HFFc6 (cell line): ENCODE measurements at regions not wholly inside any gene's neighbourhood (a gene's known extent, or its start where the extent isn't known, plus 50 kb on each side); places are given as distances from the start of the nearest gene placed in this dataset.

Experiments
- DNase-seq: peaks from one replicate; pipeline ENCODE4 v3.0.0-alpha.2; 2018
- H3K27ac Mint-ChIP-seq: 2 replicates; pipeline ENCODE4 v1.8.0; 2020; ENCODE audit warnings: mild to moderate bottlenecking, mixed read lengths
- H3K27me3 Mint-ChIP-seq: 2 replicates; pipeline ENCODE4 v1.8.0; 2021; ENCODE audit warnings: mild to moderate bottlenecking, moderate library complexity, mixed read lengths; ENCODE audit not compliant: insufficient read depth
- H3K36me3 Mint-ChIP-seq: 2 replicates; pipeline ENCODE4 v1.8.0; 2021; ENCODE audit warnings: low read depth, mixed read lengths
- H3K4me1 Mint-ChIP-seq: 2 replicates; pipeline ENCODE4 v1.8.0; 2020; ENCODE audit warnings: low read depth, mixed read lengths
- H3K4me3 Mint-ChIP-seq: 2 replicates; pipeline ENCODE4 v1.8.0; 2020; ENCODE audit warnings: mild to moderate bottlenecking, moderate library complexity, mixed read lengths
- H3K9me3 Mint-ChIP-seq: 2 replicates; pipeline ENCODE4 v1.8.0; 2020; ENCODE audit warnings: mild to moderate bottlenecking, mixed read lengths
- CTCF ChIP-seq: fragments of 200-600 bp; sonication (generic); IDR thresholded peaks from 2 replicates; pipeline ENCODE4 v1.5.0; 2021; ENCODE audit warnings: antibody characterized with exemption, mild to moderate bottlenecking

DNA sequence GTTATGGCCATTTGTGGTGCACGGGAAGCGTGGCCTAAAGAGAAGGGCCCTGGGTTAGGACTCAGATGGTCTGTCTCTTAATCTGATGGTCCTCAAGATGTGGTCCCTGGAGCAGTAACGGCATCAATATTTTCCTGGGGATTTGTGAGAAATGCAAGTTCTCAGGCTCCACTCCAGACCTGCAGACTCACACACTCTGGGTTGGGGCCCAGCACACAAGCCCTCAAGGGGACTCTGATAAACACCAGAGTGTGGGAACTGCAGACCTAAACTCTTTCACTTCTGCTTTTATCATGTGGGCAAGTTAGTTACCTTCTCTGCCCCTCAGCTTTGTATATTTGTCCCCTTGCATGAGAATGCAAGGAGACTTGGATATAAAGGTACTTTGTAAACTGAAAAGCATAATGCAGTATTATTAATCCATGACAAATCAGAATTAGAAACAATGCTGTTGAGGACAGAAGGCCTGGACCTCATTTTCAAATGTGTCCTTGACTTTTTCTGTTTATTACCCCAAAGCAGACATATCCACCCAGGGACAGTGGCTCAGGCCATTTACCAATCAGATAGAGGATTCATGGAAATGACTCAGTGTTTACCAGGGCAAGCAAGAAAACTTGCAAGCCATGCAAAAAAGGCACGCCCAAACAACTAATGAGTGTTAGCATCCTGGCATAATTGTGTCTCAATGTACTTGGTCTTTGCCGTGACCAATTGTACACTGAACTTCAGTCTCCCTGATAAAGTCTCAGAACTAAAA is 157.0 kb downstream of the ASCL1 start:
- Mint-ChIP-seq H3K27me3 (peaks cover 2% of the 10 kb centered on the region; the same call in 1 of the 2 replicates), H3K4me1 (no peaks in the 10 kb centered on the region), H3K4me3 (no peak overlapping the region), H3K9me3 (peaks cover 21% of the 10 kb centered on the region), H3K36me3 (no peaks in the 10 kb centered on the region), H3K27ac (no peak overlapping the region)
- no peak for DNase-seq
- no peak for TF ChIP-seq CTCF

DNA sequence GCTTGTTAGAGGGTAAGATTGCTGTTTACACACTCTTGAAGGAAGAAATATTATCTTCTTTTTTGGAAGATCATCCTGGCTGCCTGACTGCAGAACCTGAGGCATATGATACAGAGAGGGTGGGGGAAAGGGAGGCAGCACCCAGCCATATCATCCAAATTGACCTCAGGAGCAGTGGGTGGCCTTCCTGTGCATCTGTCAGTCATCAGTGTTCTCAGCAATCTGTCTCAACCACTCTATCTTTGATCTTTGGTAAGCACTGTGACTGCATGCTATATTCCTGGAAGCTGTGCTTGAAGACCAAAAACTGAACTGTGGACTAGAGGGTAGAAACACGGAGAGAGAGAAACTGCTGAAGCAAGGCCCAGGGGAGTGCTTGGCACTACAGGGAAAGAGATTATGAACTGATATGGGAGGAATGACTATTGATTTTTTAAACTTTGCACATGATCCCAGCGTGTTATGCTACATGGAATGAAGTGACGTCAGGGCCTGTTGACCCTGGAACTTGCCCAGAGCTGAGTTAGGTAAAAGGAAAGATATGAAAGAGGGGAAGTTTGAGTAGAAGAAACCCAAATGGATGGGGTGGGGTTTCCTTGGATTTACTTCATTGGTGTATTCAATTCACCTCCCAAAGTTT is 171.5 kb downstream of the ASCL1 start:
- no peaks in the 10 kb centered on the region; the same call in 1 of the 2 replicates for H3K36me3 Mint-ChIP-seq
- DNase-seq: no peak
- H3K4me1 Mint-ChIP-seq: no peaks in the 10 kb centered on the region
- no peak for TF ChIP-seq CTCF
- H3K4me3 Mint-ChIP-seq: no peak overlapping the region
- no peak overlapping the region for H3K27ac Mint-ChIP-seq
- no peaks in the 10 kb centered on the region; the same call in 1 of the 2 replicates for H3K27me3 Mint-ChIP-seq
- peaks cover 40% of the 10 kb centered on the region for H3K9me3 Mint-ChIP-seq

- Mint-ChIP-seq H3K36me3 (no peaks in the 10 kb centered on the region; the same call in 1 of the 2 replicates), H3K27ac (no peak overlapping the region), H3K9me3 (peaks cover 50% of the 10 kb centered on the region), H3K4me3 (no peak overlapping the region), H3K27me3 (no peaks in the 10 kb centered on the region; the same call in 1 of the 2 replicates), H3K4me1 (no peaks in the 10 kb centered on the region)
- TF ChIP-seq CTCF: no peak
- DNase-seq: no peak
Observed at GRCh38 chr12:103130564-103130963, 173.1 kb downstream of the ASCL1 start.

DNA sequence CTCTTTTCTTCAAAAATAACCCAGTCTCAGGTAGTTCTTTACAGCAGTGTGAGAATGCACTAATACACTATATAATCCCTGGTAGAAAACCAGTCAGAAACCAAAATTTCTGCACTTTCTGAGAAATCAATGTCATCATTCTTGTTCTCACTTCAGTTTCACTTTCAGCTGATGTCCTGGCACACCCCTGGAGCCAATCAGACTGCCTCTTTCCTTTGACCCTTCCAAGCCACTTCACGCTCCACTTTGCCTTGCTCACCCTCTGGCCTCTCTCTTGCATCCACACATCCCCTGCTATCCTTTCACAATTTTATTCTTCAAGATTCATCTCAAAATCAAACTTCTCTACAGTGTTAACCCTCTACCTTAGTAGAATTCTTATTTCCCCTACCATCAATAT is 181.1 kb downstream of the ASCL1 start:
- no peak for TF ChIP-seq CTCF

GRCh38 chr12:103139876-103140275 is 182.4 kb downstream of the ASCL1 start:
- H3K36me3 Mint-ChIP-seq: peaks cover 5% of the 10 kb centered on the region; the same call in 1 of the 2 replicates
- TF ChIP-seq CTCF: no peak
- DNase-seq: no peak
- H3K27ac Mint-ChIP-seq: no peak overlapping the region
- H3K4me1 Mint-ChIP-seq: no peaks in the 10 kb centered on the region
- H3K4me3 Mint-ChIP-seq: no peak overlapping the region
- H3K27me3 Mint-ChIP-seq: no peaks in the 10 kb centered on the region
- H3K9me3 Mint-ChIP-seq: peaks cover 61% of the 10 kb centered on the region

More for the DNA sequence above, 181.1 kb downstream of the ASCL1 start:
- H3K9me3 Mint-ChIP-seq: peaks cover 64% of the 10 kb centered on the region
- H3K27ac Mint-ChIP-seq: no peak overlapping the region
- H3K4me3 Mint-ChIP-seq: no peak overlapping the region
- H3K4me1 Mint-ChIP-seq: no peaks in the 10 kb centered on the region
- H3K36me3 Mint-ChIP-seq: peaks cover 5% of the 10 kb centered on the region
- H3K27me3 Mint-ChIP-seq: no peaks in the 10 kb centered on the region
- no peak for DNase-seq
